Endodermal cell (in vitro differentiated cells): ENCODE measurements at regions not wholly inside any gene's neighbourhood (a gene's known extent, or its start where the extent isn't known, plus 50 kb on each side); places are given as distances from the start of the nearest gene placed in this dataset.

Source experiments
- DNase-seq: peaks from one replicate; pipeline ENCODE4 v3.0.0-alpha.2; 2017
- H3K27ac ChIP-seq: 2 replicates; pipeline ENCODE4 v1.5.1; 2013; ENCODE audit warnings: mild to moderate bottlenecking, low read depth, low read length, moderate library complexity
- H3K27me3 ChIP-seq: 2 replicates; pipeline ENCODE4 v1.6.1; 2013; ENCODE audit warnings: mild to moderate bottlenecking, low read length, moderate library complexity; ENCODE audit not compliant: insufficient read depth, control insufficient read depth, poor library complexity, severe bottlenecking
- H3K36me3 ChIP-seq: 2 replicates; pipeline ENCODE4 v1.7.0; 2013; ENCODE audit warnings: mild to moderate bottlenecking, low read length, moderate library complexity; ENCODE audit not compliant: control insufficient read depth, insufficient read depth
- H3K4me1 ChIP-seq: one replicate; pipeline ENCODE4 v1.7.0; 2013; ENCODE audit warnings: low read length; ENCODE audit not compliant: control insufficient read depth, insufficient read depth
- H3K4me3 ChIP-seq: 2 replicates; pipeline ENCODE4 v1.5.1; 2013; ENCODE audit warnings: mild to moderate bottlenecking, low read length, moderate library complexity
- H3K9ac ChIP-seq: 2 replicates; pipeline ENCODE4 v1.6.1; 2013; ENCODE audit warnings: mild to moderate bottlenecking, low read length, moderate library complexity; ENCODE audit not compliant: poor library complexity, severe bottlenecking; ENCODE audit errors: extremely low read depth
- H3K9me3 ChIP-seq: 2 replicates; pipeline ENCODE4 v1.6.1; 2013; ENCODE audit warnings: mild to moderate bottlenecking, low read length, moderate library complexity; ENCODE audit not compliant: control insufficient read depth
- H3K27ac Mint-ChIP-seq: 2 replicates; pipeline ENCODE4 v1.8.0; 2020; ENCODE audit warnings: mixed read lengths
- H3K27me3 Mint-ChIP-seq: 2 replicates; pipeline ENCODE4 v1.8.0; 2021; ENCODE audit warnings: mild to moderate bottlenecking, mixed read lengths; ENCODE audit not compliant: insufficient read depth
- H3K36me3 Mint-ChIP-seq: 2 replicates; pipeline ENCODE4 v1.8.0; 2020; ENCODE audit warnings: low read depth, mixed read lengths
- H3K4me1 Mint-ChIP-seq: 2 replicates; pipeline ENCODE4 v1.8.0; 2020; ENCODE audit warnings: mixed read lengths
- H3K4me3 Mint-ChIP-seq: 2 replicates; pipeline ENCODE4 v1.8.0; 2020; ENCODE audit warnings: mild to moderate bottlenecking, moderate library complexity, mixed read lengths
- H3K9me3 Mint-ChIP-seq: 2 replicates; pipeline ENCODE4 v1.8.0; 2020; ENCODE audit warnings: mild to moderate bottlenecking, mixed read lengths
- WGBS, 2 experiments: methylation state at CpG; one replicate each; pipeline versions ENCODE4 v1.1.5 to v1.1.7; 2013; ENCODE audit warnings: missing lambda C conversion rate in 2 of 2, mixed read lengths in 1 of 2; ENCODE audit not compliant: insufficient coverage in 1 of 2, insufficient read length in 1 of 2; 5-methylcytosine and 5-hydroxymethylcytosine counted together
- TF ChIP-seq, protein P1 (sequence below): fragments of 200-600 bp; sonication (generic); conservative IDR thresholded peaks from 2 replicates; pipeline ENCODE4 v1.5.0; 2021; ENCODE audit warnings: antibody characterized with exemption, mild to moderate bottlenecking

DNA sequence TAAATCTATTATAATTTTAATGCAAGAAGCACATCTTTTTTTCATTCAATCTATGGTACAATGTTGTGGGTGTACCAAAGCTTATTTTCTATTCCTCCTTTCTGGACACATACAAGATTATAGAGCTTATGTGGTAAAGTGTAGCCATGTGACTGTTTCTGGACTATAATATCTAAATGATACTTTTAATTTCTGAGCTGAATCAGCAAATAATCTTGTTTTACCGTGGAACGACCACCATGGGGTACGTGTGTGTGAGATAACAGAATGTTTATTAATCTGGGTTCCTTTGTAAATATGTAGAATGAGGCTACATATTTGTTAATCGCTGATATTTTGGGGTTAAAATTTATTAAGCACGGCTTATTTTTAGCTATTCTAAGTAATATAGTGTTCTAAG, 111.5 kb upstream of the EYS start:
- Histone ChIP-seq H3K36me3 (no peaks in the 10 kb centered on the region), H3K9ac (no peak overlapping the region)
- 94% methylated on average over 5 of the region's 5 CpGs; no CpG with 5 or more reads in 1 of the 2 experiments for WGBS, 2 experiments

DNA sequence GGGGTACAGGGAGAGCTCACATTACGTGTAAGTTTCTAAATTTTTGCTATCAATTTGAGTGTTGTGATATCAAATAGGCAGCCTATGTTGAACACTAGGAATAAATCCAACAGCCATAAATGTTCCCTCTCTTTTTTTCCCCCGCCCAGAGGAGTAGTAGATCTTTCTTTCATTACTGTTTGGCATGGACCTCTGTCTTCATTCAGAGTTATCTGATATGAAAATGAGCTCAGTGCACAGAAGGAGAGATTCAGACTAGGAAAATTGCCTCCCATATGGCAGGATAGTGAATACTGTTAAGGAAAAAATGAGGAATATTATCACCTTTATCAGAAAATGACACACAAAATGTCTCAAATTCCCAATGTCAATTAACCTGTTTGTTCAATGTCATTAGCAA, 110.0 kb upstream of the EYS start:
- H3K36me3 ChIP-seq = no peaks in the 10 kb centered on the region
- H3K9me3 Mint-ChIP-seq = no peaks in the 10 kb centered on the region
- H3K27ac Mint-ChIP-seq = no peak overlapping the region
- TF ChIP-seq, protein P1, sequence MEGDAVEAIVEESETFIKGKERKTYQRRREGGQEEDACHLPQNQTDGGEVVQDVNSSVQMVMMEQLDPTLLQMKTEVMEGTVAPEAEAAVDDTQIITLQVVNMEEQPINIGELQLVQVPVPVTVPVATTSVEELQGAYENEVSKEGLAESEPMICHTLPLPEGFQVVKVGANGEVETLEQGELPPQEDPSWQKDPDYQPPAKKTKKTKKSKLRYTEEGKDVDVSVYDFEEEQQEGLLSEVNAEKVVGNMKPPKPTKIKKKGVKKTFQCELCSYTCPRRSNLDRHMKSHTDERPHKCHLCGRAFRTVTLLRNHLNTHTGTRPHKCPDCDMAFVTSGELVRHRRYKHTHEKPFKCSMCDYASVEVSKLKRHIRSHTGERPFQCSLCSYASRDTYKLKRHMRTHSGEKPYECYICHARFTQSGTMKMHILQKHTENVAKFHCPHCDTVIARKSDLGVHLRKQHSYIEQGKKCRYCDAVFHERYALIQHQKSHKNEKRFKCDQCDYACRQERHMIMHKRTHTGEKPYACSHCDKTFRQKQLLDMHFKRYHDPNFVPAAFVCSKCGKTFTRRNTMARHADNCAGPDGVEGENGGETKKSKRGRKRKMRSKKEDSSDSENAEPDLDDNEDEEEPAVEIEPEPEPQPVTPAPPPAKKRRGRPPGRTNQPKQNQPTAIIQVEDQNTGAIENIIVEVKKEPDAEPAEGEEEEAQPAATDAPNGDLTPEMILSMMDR = no peak
- H3K27ac ChIP-seq = no peak overlapping the region
- no peaks in the 10 kb centered on the region for H3K4me1 Mint-ChIP-seq
- no peak overlapping the region for H3K4me3 Mint-ChIP-seq
- peaks cover 5% of the 10 kb centered on the region for H3K9me3 ChIP-seq
- no peaks in the 10 kb centered on the region for H3K36me3 Mint-ChIP-seq
- no peaks in the 10 kb centered on the region for H3K27me3 ChIP-seq
- no peak for DNase-seq
- H3K4me1 ChIP-seq = no peaks in the 10 kb centered on the region
- H3K4me3 ChIP-seq = no peak overlapping the region
- 78 to 100% methylated on average over 1 to 2 of the region's 2 CpGs for WGBS, 2 experiments
- H3K27me3 Mint-ChIP-seq = no peaks in the 10 kb centered on the region
- H3K9ac ChIP-seq = no peak overlapping the region

More for the DNA sequence above, 111.5 kb upstream of the EYS start:
- no peaks in the 10 kb centered on the region for H3K9me3 Mint-ChIP-seq
- no peaks in the 10 kb centered on the region for H3K27me3 Mint-ChIP-seq
- no peaks in the 10 kb centered on the region for H3K4me1 ChIP-seq
- no peak overlapping the region for H3K4me3 ChIP-seq
- no peaks in the 10 kb centered on the region for H3K4me1 Mint-ChIP-seq
- no peak overlapping the region for H3K4me3 Mint-ChIP-seq
- no peak for DNase-seq
- no peaks in the 10 kb centered on the region for H3K36me3 Mint-ChIP-seq
- TF ChIP-seq, protein P1 = no peak
- H3K27ac ChIP-seq = no peak overlapping the region
- no peaks in the 10 kb centered on the region for H3K27me3 ChIP-seq
- H3K27ac Mint-ChIP-seq = no peak overlapping the region
- H3K9me3 ChIP-seq = peaks cover 5% of the 10 kb centered on the region

DNA sequence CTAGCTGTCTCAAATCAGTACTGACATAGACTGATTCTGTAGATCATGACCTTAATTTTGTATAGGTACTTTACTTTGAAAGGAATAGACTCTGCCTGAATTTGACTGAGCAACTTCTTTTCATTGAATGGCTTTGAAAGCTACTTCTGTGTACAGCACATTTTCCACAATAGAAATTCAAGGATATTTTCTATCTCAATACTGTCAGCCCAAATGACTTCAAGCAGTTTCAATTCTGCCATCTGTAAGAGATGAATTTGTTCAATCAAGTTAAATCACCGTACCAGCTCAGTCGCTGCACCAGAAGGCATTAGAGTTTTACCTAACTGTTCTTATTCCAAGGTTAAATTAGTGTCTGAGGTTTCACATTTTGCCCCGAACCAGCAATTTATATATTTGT, 107.0 kb upstream of the EYS start:
- no peaks in the 10 kb centered on the region for H3K4me1 Mint-ChIP-seq
- Histone ChIP-seq H3K4me1 (no peaks in the 10 kb centered on the region), H3K9ac (no peak overlapping the region), H3K36me3 (no peaks in the 10 kb centered on the region), H3K4me3 (no peak overlapping the region), H3K9me3 (no peaks in the 10 kb centered on the region), H3K27ac (no peak overlapping the region), H3K27me3 (no peaks in the 10 kb centered on the region)
- H3K9me3 Mint-ChIP-seq = no peaks in the 10 kb centered on the region
- no peak overlapping the region for H3K27ac Mint-ChIP-seq
- no peaks in the 10 kb centered on the region for H3K36me3 Mint-ChIP-seq
- TF ChIP-seq, protein P1 = no peak
- DNase-seq = no peak
- no peak overlapping the region for H3K4me3 Mint-ChIP-seq
- WGBS, 2 experiments = 97 to 100% methylated on average over 2 of the region's 3 CpGs
- no peaks in the 10 kb centered on the region for H3K27me3 Mint-ChIP-seq
